ENCODE measurements at regions not wholly inside any gene's neighbourhood (a gene's known extent, or its start where the extent isn't known, plus 50 kb on each side); places are given as distances from the start of the nearest gene placed in this dataset.

- DNase-seq (ENCODE audit: extremely low spot score, unreplicated experiment), result no peak
- Mint-ChIP-seq H3K27ac (ENCODE audit: unreplicated experiment) (no peak overlapping the region), H3K9me3 (ENCODE audit: unreplicated experiment) (no peaks in the 10 kb centered on the region), H3K36me3 (ENCODE audit: unreplicated experiment) (no peaks in the 10 kb centered on the region), H3K27me3 (ENCODE audit: unreplicated experiment) (no peaks in the 10 kb centered on the region), H3K4me1 (ENCODE audit: unreplicated experiment) (no peaks in the 10 kb centered on the region), H3K4me3 (ENCODE audit: unreplicated experiment) (no peak overlapping the region)
- no peak for TF ChIP-seq CTCF (IDR thresholded peaks at IDR 0.05)
Measured at GRCh38 chr9:103243553-103243952, 248.4 kb downstream of the CYLC2 start.

GRCh38 chr9:103245369-103245768, 250.2 kb downstream of the CYLC2 start:
- no peak overlapping the region for H3K27ac Mint-ChIP-seq (ENCODE audit: unreplicated experiment)

GRCh38 chr9:103261951-103262350, 266.8 kb downstream of the CYLC2 start:
- TF ChIP-seq CTCF (IDR thresholded peaks at IDR 0.05), result no peak
- DNase-seq (ENCODE audit: extremely low spot score, unreplicated experiment), result no peak
- H3K9me3 Mint-ChIP-seq (ENCODE audit: unreplicated experiment), result peaks cover 29% of the 10 kb centered on the region
- H3K4me1 Mint-ChIP-seq (ENCODE audit: unreplicated experiment), result no peaks in the 10 kb centered on the region
- H3K36me3 Mint-ChIP-seq (ENCODE audit: unreplicated experiment), result no peaks in the 10 kb centered on the region
- H3K27me3 Mint-ChIP-seq (ENCODE audit: unreplicated experiment), result no peaks in the 10 kb centered on the region
- no peak overlapping the region for H3K4me3 Mint-ChIP-seq (ENCODE audit: unreplicated experiment)
- H3K27ac Mint-ChIP-seq (ENCODE audit: unreplicated experiment), result no peak overlapping the region

More at GRCh38 chr9:103245369-103245768, 250.2 kb downstream of the CYLC2 start:
- TF ChIP-seq CTCF (IDR thresholded peaks at IDR 0.05), result no peak
- H3K9me3 Mint-ChIP-seq (ENCODE audit: unreplicated experiment), result no peaks in the 10 kb centered on the region
- H3K4me1 Mint-ChIP-seq (ENCODE audit: unreplicated experiment), result no peaks in the 10 kb centered on the region
- no peaks in the 10 kb centered on the region for H3K27me3 Mint-ChIP-seq (ENCODE audit: unreplicated experiment)
- H3K36me3 Mint-ChIP-seq (ENCODE audit: unreplicated experiment), result no peaks in the 10 kb centered on the region
- no peak for DNase-seq (ENCODE audit: extremely low spot score, unreplicated experiment)
- no peak overlapping the region for H3K4me3 Mint-ChIP-seq (ENCODE audit: unreplicated experiment)

- peaks cover 19% of the 10 kb centered on the region for H3K9me3 Mint-ChIP-seq (ENCODE audit: unreplicated experiment)
- no peaks in the 10 kb centered on the region for H3K27me3 Mint-ChIP-seq (ENCODE audit: unreplicated experiment)
- TF ChIP-seq CTCF (IDR thresholded peaks at IDR 0.05), result no peak
- H3K36me3 Mint-ChIP-seq (ENCODE audit: unreplicated experiment), result no peaks in the 10 kb centered on the region
- H3K4me1 Mint-ChIP-seq (ENCODE audit: unreplicated experiment), result no peaks in the 10 kb centered on the region
- DNase-seq (ENCODE audit: extremely low spot score, unreplicated experiment), result no peak
- no peak overlapping the region for H3K4me3 Mint-ChIP-seq (ENCODE audit: unreplicated experiment)
- H3K27ac Mint-ChIP-seq (ENCODE audit: unreplicated experiment), result no peak overlapping the region
Measured at GRCh38 chr9:103266064-103266463, 270.9 kb downstream of the CYLC2 start.

GRCh38 chr9:103277240-103277639, 282.1 kb downstream of the CYLC2 start:
- no peaks in the 10 kb centered on the region for H3K27me3 Mint-ChIP-seq (ENCODE audit: unreplicated experiment)
- peaks cover 18% of the 10 kb centered on the region for H3K9me3 Mint-ChIP-seq (ENCODE audit: unreplicated experiment)
- no peaks in the 10 kb centered on the region for H3K4me1 Mint-ChIP-seq (ENCODE audit: unreplicated experiment)
- no peak overlapping the region for H3K4me3 Mint-ChIP-seq (ENCODE audit: unreplicated experiment)
- H3K36me3 Mint-ChIP-seq (ENCODE audit: unreplicated experiment), result no peaks in the 10 kb centered on the region
- no peak for TF ChIP-seq CTCF (IDR thresholded peaks at IDR 0.05)
- H3K27ac Mint-ChIP-seq (ENCODE audit: unreplicated experiment), result no peak overlapping the region
- DNase-seq (ENCODE audit: extremely low spot score, unreplicated experiment), result no peak
